A549 (cell line): ENCODE measurements at regions not wholly inside any gene's neighbourhood (a gene's known extent, or its start where the extent isn't known, plus 50 kb on each side); places are given as distances from the start of the nearest gene placed in this dataset.

Experiments used
- ATAC-seq, 2 experiments: fragments of 200-7000 bp in 1 of 2; fragments of >200 bp in 1 of 2; cut with Nextera tagmentation in 1 of 2; cut with Tn5 transposase in 1 of 2; 3 replicates each; pipeline versions ENCODE4 v1.8.0 to v1.9.1; 2018 to 2020; ENCODE audit warnings: mild to moderate bottlenecking in 1 of 2, moderate library complexity in 1 of 2
- CTCF ChIA-PET: fragments of 300-600 bp; sonication (Branson Sonifier 250); formaldehyde crosslinking; extraction: SDS; loops from one replicate; lab custom pipeline; 2021; ENCODE audit warnings: antibody characterized with exemption, inconsistent platforms; lab: Yijun Ruan, JAX
- POLR2A ChIA-PET: fragments of 350-600 bp; formaldehyde crosslinking; extraction: SDS; loops from one replicate; lab custom pipeline; 2021; ENCODE audit warnings: antibody characterized with exemption, inconsistent platforms; lab: Yijun Ruan, JAX
- DNase-seq, 2 experiments: peaks; one replicate each; pipeline versions ENCODE4 v3.0.0 to v3.0.0-alpha.2; 2011 to 2016; ENCODE audit warnings: low read depth in 1 of 2, low spot score in 1 of 2
- FAIRE-seq: peaks from 2 replicates; lab custom pipeline; 2011; peaks lifted over from hg19 to GRCh38; lab: Jason Lieb, UNC
- H3K27ac ChIP-seq, 2 experiments: fragments of >200 bp; sonication (Bioruptor Twin); formaldehyde crosslinking; 3 replicates each; pipeline ENCODE4 v1.5.1; 2016 to 2017
- H3K4me1 ChIP-seq: fragments of >200 bp; sonication (Bioruptor Twin); formaldehyde crosslinking; 3 replicates; pipeline ENCODE4 v1.6.1; 2016
- H3K4me2 ChIP-seq: fragments of >200 bp; sonication (Bioruptor Twin); formaldehyde crosslinking; 3 replicates; pipeline ENCODE4 v1.6.1; 2016
- H3K4me3 ChIP-seq: fragments of >200 bp; sonication (Bioruptor Twin); formaldehyde crosslinking; 3 replicates; pipeline ENCODE4 v1.5.1; 2016
- H3K9me3 ChIP-seq: fragments of >200 bp; sonication (Bioruptor Twin); formaldehyde crosslinking; 3 replicates; pipeline ENCODE4 v1.6.1; 2016
- ATOH8 ChIP-seq: fragments of 250-450 bp; sonication (Bioruptor Pico); IDR thresholded peaks from 2 replicates; pipeline ENCODE4 v1.5.0; 2020; ENCODE audit warnings: low read depth, mild to moderate bottlenecking, moderate library complexity
- BCL3 ChIP-seq: fragments of >200 bp; sonication (Bioruptor Twin); formaldehyde crosslinking; IDR thresholded peaks from 3 replicates; pipeline ENCODE4 v1.6.1; 2016
- CBX8 ChIP-seq: fragments of 200-600 bp; sonication (generic); IDR thresholded peaks from 2 replicates; pipeline ENCODE4 v1.6.1; 2016
- CHD2 ChIP-seq: fragments of 150-350 bp; IDR thresholded peaks from 2 replicates; pipeline ENCODE4 v1.6.1; 2014; ENCODE audit warnings: low read length; ENCODE audit not compliant: partially characterized antibody
- CTCF ChIP-seq: fragments of >200 bp; sonication (Bioruptor Twin); formaldehyde crosslinking; IDR thresholded peaks from 3 replicates; pipeline ENCODE4 v1.5.1; 2016
- E2F6 ChIP-seq: IDR thresholded peaks from 2 replicates; pipeline ENCODE4 v1.6.1; 2012; ENCODE audit warnings: low read depth, borderline replicate concordance
- EHF ChIP-seq: fragments of 250-450 bp; sonication (Bioruptor Pico); IDR thresholded peaks from 2 replicates; pipeline ENCODE4 v1.5.0; 2020; ENCODE audit warnings: mild to moderate bottlenecking
- EHMT2 ChIP-seq: fragments of 200-600 bp; sonication (generic); IDR thresholded peaks from 2 replicates; pipeline ENCODE4 v1.6.1; 2016; ENCODE audit warnings: antibody characterized with exemption, low read depth, mild to moderate bottlenecking, moderate library complexity
- ELK1 ChIP-seq: fragments of 150-350 bp; IDR thresholded peaks from 2 replicates; pipeline ENCODE4 v1.6.1; 2014; ENCODE audit warnings: low read depth, mild to moderate bottlenecking, low read length
- EP300 ChIP-seq, 2 experiments: fragments of >200 bp; sonication (Bioruptor Twin); formaldehyde crosslinking; IDR thresholded peaks; 2 replicates in 1 of 2; 3 replicates in 1 of 2; pipeline ENCODE4 v1.6.1; 2016 to 2017
- ESRRA ChIP-seq: fragments of 150-350 bp; IDR thresholded peaks from 2 replicates; pipeline ENCODE4 v1.6.1; 2014; ENCODE audit warnings: mild to moderate bottlenecking, low read length, borderline replicate concordance
- FOXS1 ChIP-seq: fragments of 250-450 bp; sonication (Bioruptor Pico); IDR thresholded peaks from 2 replicates; pipeline ENCODE4 v1.5.0; 2020; ENCODE audit warnings: mild to moderate bottlenecking, moderate library complexity
- HEYL ChIP-seq: fragments of 250-450 bp; sonication (Bioruptor Pico); IDR thresholded peaks from 2 replicates; pipeline ENCODE4 v1.8.0; 2021; ENCODE audit warnings: mild to moderate bottlenecking, moderate library complexity
- HOXA7 ChIP-seq: fragments of 250-450 bp; sonication (Bioruptor Pico); IDR thresholded peaks from 2 replicates; pipeline ENCODE4 v1.5.0; 2020; ENCODE audit warnings: mild to moderate bottlenecking, moderate library complexity
- HOXB5 ChIP-seq: fragments of 250-450 bp; sonication (Bioruptor Pico); IDR thresholded peaks from 2 replicates; pipeline ENCODE4 v1.5.0; 2020; ENCODE audit warnings: mild to moderate bottlenecking, moderate library complexity
- JUN ChIP-seq, 2 experiments: fragments of >200 bp; sonication (Bioruptor Twin); formaldehyde crosslinking; IDR thresholded peaks; 2 replicates in 1 of 2; 3 replicates in 1 of 2; pipeline ENCODE4 v1.6.1; 2016 to 2017
- MAZ ChIP-seq: fragments of 150-350 bp; IDR thresholded peaks from 2 replicates; pipeline ENCODE4 v1.6.1; 2014; ENCODE audit warnings: antibody characterized with exemption, low read depth, low read length, borderline replicate concordance
- NFE2L2 ChIP-seq: fragments of 150-350 bp; conservative IDR thresholded peaks from 2 replicates; pipeline ENCODE4 v1.6.1; 2014; ENCODE audit warnings: low read length
- NPAS2 ChIP-seq: fragments of 250-450 bp; sonication (Bioruptor Pico); IDR thresholded peaks from 2 replicates; pipeline ENCODE4 v1.8.0; 2022; ENCODE audit warnings: mild to moderate bottlenecking, moderate library complexity, borderline replicate concordance
- PBX3 ChIP-seq: IDR thresholded peaks from 2 replicates; pipeline ENCODE4 v1.6.1; 2012
- PHF8 ChIP-seq: fragments of 200-600 bp; sonication (generic); IDR thresholded peaks from 2 replicates; pipeline ENCODE4 v1.6.1; 2016; ENCODE audit warnings: low read depth, mild to moderate bottlenecking, antibody characterized with exemption, moderate library complexity, borderline replicate concordance
- RFX5 ChIP-seq: fragments of 450-650 bp; IDR thresholded peaks from 2 replicates; pipeline ENCODE4 v1.7.1; 2014; ENCODE audit warnings: antibody characterized with exemption, mild to moderate bottlenecking, moderate library complexity
- RNF2 ChIP-seq: fragments of 200-600 bp; sonication (generic); IDR thresholded peaks from 2 replicates; pipeline ENCODE4 v1.6.1; 2016; ENCODE audit warnings: low read depth, mild to moderate bottlenecking, antibody characterized with exemption, moderate library complexity, borderline replicate concordance
- SMC3 ChIP-seq: fragments of >200 bp; sonication (Bioruptor Twin); formaldehyde crosslinking; IDR thresholded peaks from 3 replicates; pipeline ENCODE4 v1.6.1; 2018; ENCODE audit warnings: inconsistent platforms
- TFCP2L1 ChIP-seq: fragments of 250-450 bp; sonication (Bioruptor Pico); IDR thresholded peaks from 2 replicates; pipeline ENCODE4 v1.5.0; 2021; ENCODE audit warnings: mild to moderate bottlenecking
- TP53 ChIP-seq: fragments of 250-450 bp; sonication (Bioruptor Pico); IDR thresholded peaks from 2 replicates; pipeline ENCODE4 v1.5.0; 2021; ENCODE audit warnings: mild to moderate bottlenecking, moderate library complexity
- USF2 ChIP-seq: fragments of 450-650 bp; IDR thresholded peaks from 2 replicates; pipeline ENCODE4 v1.6.1; 2014; ENCODE audit warnings: antibody characterized with exemption
- ZC3H11A ChIP-seq: fragments of 450-650 bp; IDR thresholded peaks from 2 replicates; pipeline ENCODE4 v1.6.1; 2014; ENCODE audit warnings: antibody characterized with exemption, mild to moderate bottlenecking
- WGBS: methylation state at CpG from one replicate; pipeline ENCODE4 v1.1.6; 2017; ENCODE audit errors: missing lambda C conversion rate; 5-methylcytosine and 5-hydroxymethylcytosine counted together

GRCh38 chrX:110432091-110432905 lies 73.7 kb downstream of the RTL9 start:
- Histone ChIP-seq H3K4me3 (no peak overlapping the region), H3K9me3 (no peaks in the 10 kb centered on the region), H3K4me1 (no peaks in the 10 kb centered on the region), H3K27ac (no peak overlapping the region), H3K4me2 (no peak overlapping the region)
- no peak for TF ChIP-seq ESRRA
- no peak for TF ChIP-seq NPAS2 (CRISPR knock-in tag)
- TF ChIP-seq HEYL (CRISPR knock-in tag) = no peak
- TF ChIP-seq NFE2L2 = no peak
- TF ChIP-seq CTCF = no peak
- no peak for TF ChIP-seq CBX8
- TF ChIP-seq EP300 (IDR thresholded peaks at IDR 0.05) = no peak
- no peak for TF ChIP-seq CHD2
- TF ChIP-seq PHF8 = no peak
- TF ChIP-seq ZC3H11A = no peak
- no peak for TF ChIP-seq TFCP2L1 (CRISPR knock-in tag)
- no peak for TF ChIP-seq BCL3
- no peak for TF ChIP-seq EHMT2
- TF ChIP-seq EHF (CRISPR knock-in tag) = no peak
- TF ChIP-seq E2F6 = no peak
- TF ChIP-seq ELK1 = no peak
- no peak for DNase-seq
- FAIRE-seq = no peak
- POLR2A ChIA-PET = no interaction called here
- WGBS = 23% methylated on average over 6 of the region's 12 CpGs
- CTCF ChIA-PET = interaction anchor here (1.0 to 1.1 kb wide), 2 partner anchors 14 to 286 kb away, joined by 3 read pairs; no protein-coding TSS in a partner anchor
- ATAC-seq = no peak

- H3K27ac ChIP-seq = no peak overlapping the region
- no peaks in the 10 kb centered on the region for H3K4me1 ChIP-seq
- H3K4me2 ChIP-seq = no peak overlapping the region
- ATAC-seq (no peak), FAIRE-seq (no peak), DNase-seq (no peak)
- H3K4me3 ChIP-seq = no peak overlapping the region
- CTCF ChIA-PET = no interaction called here
- POLR2A ChIA-PET = no interaction called here
- no peaks in the 10 kb centered on the region for H3K9me3 ChIP-seq
- WGBS = 16% methylated on average over 5 of the region's 6 CpGs
- no peak for TF ChIP-seq TP53 (CRISPR knock-in tag)
- TF ChIP-seq JUN (IDR thresholded peaks at IDR 0.05) = no peak
- no peak for TF ChIP-seq ATOH8
- TF ChIP-seq MAZ = no peak
- no peak for TF ChIP-seq CTCF
- no peak for TF ChIP-seq RNF2
- no peak for TF ChIP-seq PBX3
- TF ChIP-seq EHF (CRISPR knock-in tag) = no peak
- no peak for TF ChIP-seq HOXB5 (CRISPR knock-in tag)
- TF ChIP-seq PHF8 = no peak
- no peak for TF ChIP-seq RFX5
- no peak for TF ChIP-seq SMC3
- no peak for TF ChIP-seq ZC3H11A
- TF ChIP-seq USF2 = no peak
- TF ChIP-seq HOXA7 (CRISPR knock-in tag) = no peak
- TF ChIP-seq FOXS1 (CRISPR knock-in tag) = no peak
These were observed 74.2 kb downstream of the RTL9 start for GRCh38 chrX:110432906-110433215.
